ENCODE measurements at regions not wholly inside any gene's neighbourhood (a gene's known extent, or its start where the extent isn't known, plus 50 kb on each side); places are given as distances from the start of the nearest gene placed in this dataset.

- no peak for TF ChIP-seq CTCF (IDR thresholded peaks at IDR 0.05; ENCODE audit: low read depth, low read length, missing input control)
- TF ChIP-seq ATF3 (IDR thresholded peaks at IDR 0.05), result no peak
- TF ChIP-seq REST (IDR thresholded peaks at IDR 0.05), result no peak
- no peak for TF ChIP-seq RAD21 (IDR thresholded peaks at IDR 0.05)
- TF ChIP-seq SP1 (IDR thresholded peaks at IDR 0.05), result no peak
These were observed 375.4 kb upstream of the SLITRK6 start for GRCh38 chr13:86174622-86175021.

Data from liver (tissue), 3 donors.